PC-9 (cell line): ENCODE measurements at regions not wholly inside any gene's neighbourhood (a gene's known extent, or its start where the extent isn't known, plus 50 kb on each side); places are given as distances from the start of the nearest gene placed in this dataset.

ENCODE experiments used
- CTCF ChIP-seq: fragments of 200-600 bp; sonication (generic); conservative IDR thresholded peaks from 2 replicates; pipeline ENCODE4 v1.6.1; 2017; ENCODE audit warnings: mixed run types, antibody characterized with exemption, mild to moderate bottlenecking, moderate library complexity
- EZH2 ChIP-seq: fragments of 200-600 bp; sonication (generic); IDR thresholded peaks from 2 replicates; pipeline ENCODE4 v1.8.0; 2017; ENCODE audit warnings: antibody characterized with exemption, low read depth

- TF ChIP-seq CTCF (no peak), EZH2 (no peak)
These were observed 490.5 kb downstream of the TCERG1L start for GRCh38 chr10:130820880-130821482.
